Astrocyte of the cerebellum (primary cell): ENCODE measurements at regions not wholly inside any gene's neighbourhood (a gene's known extent, or its start where the extent isn't known, plus 50 kb on each side); places are given as distances from the start of the nearest gene placed in this dataset.

Source experiments
- DNase-seq: peaks from one replicate; pipeline ENCODE4 v3.0.0-alpha.2; 2011; ENCODE audit warnings: low read depth
- H3K4me3 ChIP-seq: 2 replicates; pipeline ENCODE4 v1.5.1; 2011; ENCODE audit warnings: mild to moderate bottlenecking, low read depth, low read length, moderate library complexity
- CTCF ChIP-seq: IDR thresholded peaks from 2 replicates; pipeline ENCODE4 v1.5.1; 2012; ENCODE audit warnings: low read length, low read depth, moderate library complexity, mild to moderate bottlenecking; ENCODE audit errors: missing control alignments
- in situ Hi-C: cut with HindIII; loops from 2 replicates; pipeline ENCODE4 v1.10.0; 2017; ENCODE audit warnings: low sequenced_read_pairs

GRCh38 chr14:105849933-105850626 lies 323.7 kb downstream of the TMEM121 start:
- no peak for DNase-seq
- TF ChIP-seq CTCF = no peak
- in situ Hi-C loops = no loop called here

GRCh38 chr14:105850853-105851581 lies 324.6 kb downstream of the TMEM121 start:
- no peak for DNase-seq
- no peak for TF ChIP-seq CTCF
- no peak overlapping the region for H3K4me3 ChIP-seq
- in situ Hi-C loops = no loop called here

More at GRCh38 chr14:105849933-105850626, 323.7 kb downstream of the TMEM121 start:
- no peak overlapping the region for H3K4me3 ChIP-seq

DNA sequence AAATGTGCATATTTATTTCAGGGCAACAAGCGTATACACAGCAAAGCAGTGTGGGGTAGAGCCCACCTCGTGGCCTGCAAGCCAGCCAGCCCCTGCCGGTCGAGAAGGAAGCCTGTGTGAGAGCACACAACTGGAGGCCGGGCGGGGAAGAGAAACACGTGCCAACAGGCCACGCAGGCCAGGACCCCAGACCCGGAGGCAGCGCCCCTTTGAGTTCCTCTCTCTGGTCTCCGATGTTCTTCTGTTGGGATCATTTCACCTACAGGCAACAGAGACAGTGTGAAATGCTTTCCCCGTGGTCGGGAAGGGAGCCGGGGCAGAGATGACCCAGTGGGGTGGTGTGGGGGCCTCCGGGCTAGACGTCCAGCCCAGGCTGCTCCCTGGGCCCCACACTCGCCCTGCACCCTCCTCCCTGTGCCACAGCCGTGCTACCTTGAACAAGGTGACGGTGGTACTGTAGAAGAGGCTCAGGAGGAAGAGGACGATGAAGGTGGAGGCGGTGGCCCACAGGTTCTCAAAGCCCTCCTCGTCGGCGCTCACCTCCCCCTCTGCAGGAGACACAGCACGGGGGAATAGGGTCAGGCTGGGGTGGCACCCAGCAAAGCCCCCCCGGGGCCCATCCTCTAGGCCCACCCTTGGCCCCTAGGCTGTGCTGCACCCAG lies 325.5 kb downstream of the TMEM121 start:
- in situ Hi-C loops = no loop called here
- H3K4me3 ChIP-seq = no peak overlapping the region
- TF ChIP-seq CTCF = no peak
- DNase-seq = no peak

DNA sequence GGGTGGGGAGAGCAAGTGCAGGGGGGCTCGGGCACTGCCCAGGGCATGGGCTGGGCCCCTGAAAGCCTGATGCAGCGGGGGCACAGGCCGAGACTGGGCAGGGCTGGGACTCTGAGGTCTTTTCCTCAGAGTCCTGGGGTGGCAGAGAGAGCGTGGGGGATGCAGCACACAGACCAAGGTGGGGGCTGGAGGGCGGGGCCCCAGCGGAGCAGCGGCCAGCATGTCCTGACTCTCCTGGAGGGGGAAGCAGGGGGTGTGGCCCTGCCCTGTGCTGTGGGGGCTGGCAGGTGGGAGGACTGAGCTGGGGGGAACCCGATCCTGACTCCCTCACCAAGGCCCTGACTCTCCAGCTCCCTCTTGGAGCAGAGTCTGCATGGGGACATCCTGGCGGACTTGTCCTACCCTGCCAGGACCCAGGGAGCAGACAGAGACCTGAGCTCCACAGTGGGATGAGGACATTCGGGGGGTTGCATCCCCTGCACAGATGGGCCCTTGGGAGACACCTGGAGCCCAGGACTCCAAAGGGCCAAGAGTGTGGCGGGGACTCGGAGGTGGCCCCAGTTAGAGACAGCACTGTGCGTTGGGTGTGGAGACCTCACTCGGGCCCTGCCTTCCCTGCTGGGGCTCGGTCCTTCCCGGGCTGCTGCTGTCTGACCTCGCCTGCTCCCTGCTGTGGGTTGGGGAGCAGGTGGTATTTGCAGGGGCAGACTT lies 326.1 kb downstream of the TMEM121 start:
- in situ Hi-C loops = no loop called here
- DNase-seq = no peak
- H3K4me3 ChIP-seq = no peak overlapping the region
- TF ChIP-seq CTCF = no peak

- no peak for DNase-seq
- no peak for TF ChIP-seq CTCF
- in situ Hi-C loops = no loop called here
- H3K4me3 ChIP-seq = no peak overlapping the region
Observed at GRCh38 chr14:105853089-105853906, 326.9 kb downstream of the TMEM121 start.
